Activated CD4-positive, CD25-positive, alpha-beta regulatory T cell treated with anti-CD3 and anti-CD28 coated beads, Interleukin-2, amount 50 U/mL, for 24 hours (primary cell): ENCODE measurements at regions not wholly inside any gene's neighbourhood (a gene's known extent, or its start where the extent isn't known, plus 50 kb on each side); places are given as distances from the start of the nearest gene placed in this dataset.
"Not testable (repeated sequence)": the region's sequence is repeated elsewhere in the genome, so short reads cannot be mapped to it uniquely, and the experiment has no call there.

Experiments
- ATAC-seq, 2 donors: fragments of 150-1000 bp; cut with Tn5 transposase; one replicate each; pipeline ENCODE4 v1.10.0; 2021; ENCODE audit warnings: mild to moderate bottlenecking in 1 of 2, moderate library complexity in 1 of 2

- not testable (repeated sequence) for ATAC-seq
Observed at GRCh38 chr5:20765074-20765473, 777.1 kb upstream of the CDH18 start.

- not testable (repeated sequence) for ATAC-seq
Observed at GRCh38 chr5:20759459-20759858, 771.5 kb upstream of the CDH18 start.

DNA sequence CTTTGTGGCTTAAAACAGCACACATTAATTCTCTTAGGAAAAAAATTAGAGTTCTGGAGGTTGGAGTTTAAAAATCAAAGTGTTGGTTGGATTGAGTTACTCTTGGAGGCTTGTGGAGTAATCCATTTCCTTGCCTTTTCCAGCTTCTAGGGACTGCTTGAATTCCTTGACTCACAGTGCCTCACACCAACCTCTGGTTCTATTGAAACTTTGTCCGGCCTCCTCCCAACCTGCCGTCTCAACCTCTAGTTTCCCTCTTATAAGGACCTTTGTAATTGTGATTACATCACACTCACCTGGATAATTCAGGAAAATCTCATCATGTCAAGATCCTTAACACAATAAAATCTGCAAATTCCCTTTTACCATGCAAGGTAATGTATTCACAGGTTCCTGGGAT is 764.2 kb upstream of the CDH18 start:
- not testable (repeated sequence) for ATAC-seq

DNA sequence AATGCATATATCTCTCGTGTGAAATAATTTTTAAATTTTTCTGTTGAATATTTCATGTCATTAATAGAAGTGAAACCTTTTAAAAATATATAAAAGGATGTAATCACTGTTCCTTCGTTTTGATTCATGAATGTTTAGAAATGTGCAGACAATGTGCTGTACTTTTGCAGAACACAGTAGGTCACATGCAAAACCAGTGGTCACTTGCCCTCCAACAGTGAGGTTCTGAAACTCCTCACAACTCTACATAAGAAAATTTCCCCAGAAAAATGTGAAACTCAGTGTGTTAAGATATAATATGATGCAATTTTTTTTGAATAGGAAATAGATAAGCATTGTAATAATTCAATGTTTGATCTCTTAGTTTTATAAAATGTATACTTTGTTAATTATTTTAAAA is 747.7 kb upstream of the CDH18 start:
- ATAC-seq = not testable (repeated sequence)

GRCh38 chr5:20732223-20732622 is 744.2 kb upstream of the CDH18 start:
- ATAC-seq = not testable (repeated sequence)

- not testable (repeated sequence) for ATAC-seq
Observed at GRCh38 chr5:20721286-20721685, 733.3 kb upstream of the CDH18 start.

DNA sequence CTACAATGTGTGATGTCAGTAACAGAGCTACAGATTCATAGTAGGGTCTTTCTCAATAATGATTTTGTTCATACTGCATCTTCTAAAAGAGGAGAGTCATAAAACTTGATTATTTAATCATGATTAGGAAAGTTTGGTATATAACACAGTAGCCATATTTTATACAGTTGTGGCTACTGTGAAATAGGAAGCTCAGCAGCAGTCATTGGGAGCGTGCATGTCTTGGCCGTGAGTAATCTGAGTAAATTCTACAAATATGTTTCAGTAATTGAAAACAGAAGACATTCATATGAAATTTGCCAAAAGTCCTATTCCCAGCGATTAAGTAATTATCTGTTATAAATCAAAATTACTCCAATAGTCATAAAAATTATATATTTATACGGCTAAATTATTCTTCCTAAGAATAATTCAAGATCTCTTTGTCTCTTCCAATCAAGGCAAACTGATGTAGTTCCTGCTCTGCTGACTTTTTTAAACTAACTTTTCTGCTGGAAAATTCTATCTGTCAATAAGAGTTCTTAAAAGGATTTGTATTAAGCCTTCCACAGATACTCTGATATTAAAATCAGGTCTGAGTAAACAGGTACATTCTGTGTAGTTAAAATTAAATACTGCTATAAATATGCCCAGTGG is 723.6 kb upstream of the CDH18 start:
- ATAC-seq = not testable (repeated sequence)

DNA sequence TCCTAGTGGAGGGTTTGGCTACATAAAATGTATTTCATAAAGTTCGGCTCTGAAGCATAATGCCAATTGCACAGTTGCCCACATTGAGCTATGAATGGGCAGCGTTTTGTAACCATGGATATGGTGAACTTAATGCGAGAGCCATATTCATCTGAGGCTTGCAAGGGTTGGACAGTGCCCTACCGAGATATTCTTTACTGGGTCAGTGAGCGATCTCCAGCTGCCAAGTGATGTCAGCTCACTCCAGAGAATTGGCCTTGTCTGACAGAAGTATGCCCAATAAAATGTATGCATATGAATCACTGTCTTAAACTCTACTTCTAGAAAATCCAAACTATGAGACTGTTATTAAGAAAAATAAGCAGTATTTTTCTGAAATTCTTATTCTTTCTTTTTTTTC is 719.6 kb upstream of the CDH18 start:
- not testable (repeated sequence) for ATAC-seq

DNA sequence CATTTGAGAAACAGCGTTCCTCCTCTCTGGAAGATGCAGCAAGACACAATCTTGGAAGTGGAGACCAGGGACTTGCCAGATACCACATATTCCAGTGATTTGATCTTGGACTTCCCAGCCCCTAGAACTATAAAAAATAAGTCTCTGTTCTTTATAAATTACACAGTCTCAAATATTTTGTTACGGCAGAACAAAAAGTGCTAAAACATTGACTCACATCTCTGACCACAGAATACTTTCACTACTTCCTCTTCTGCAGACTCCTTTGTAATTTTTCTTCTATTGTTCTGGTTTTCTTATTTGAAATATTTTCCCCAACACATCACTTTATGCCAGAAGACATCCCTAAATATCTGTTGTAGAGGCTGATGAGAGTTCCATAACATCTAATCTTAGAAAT is 706.1 kb upstream of the CDH18 start:
- no peak for ATAC-seq

DNA sequence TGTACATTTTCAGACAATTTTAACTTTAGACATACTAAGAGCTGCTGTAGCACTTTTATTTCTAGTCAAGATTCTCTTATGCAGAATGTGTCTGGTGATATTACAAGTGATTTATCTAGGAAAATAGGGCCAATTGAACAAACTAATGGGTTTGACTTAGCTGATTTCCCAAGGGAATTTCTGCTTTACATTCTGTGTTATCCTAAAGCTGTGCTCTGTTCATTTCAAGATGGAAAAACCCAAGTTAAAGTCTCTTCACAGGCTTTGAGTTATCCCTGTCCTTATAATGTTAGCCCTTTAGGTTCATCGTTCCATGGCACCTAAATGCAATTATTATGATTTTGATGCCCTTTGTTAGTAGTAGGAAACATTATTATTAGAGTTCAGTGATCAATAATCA is 704.9 kb upstream of the CDH18 start:
- no peak for ATAC-seq

DNA sequence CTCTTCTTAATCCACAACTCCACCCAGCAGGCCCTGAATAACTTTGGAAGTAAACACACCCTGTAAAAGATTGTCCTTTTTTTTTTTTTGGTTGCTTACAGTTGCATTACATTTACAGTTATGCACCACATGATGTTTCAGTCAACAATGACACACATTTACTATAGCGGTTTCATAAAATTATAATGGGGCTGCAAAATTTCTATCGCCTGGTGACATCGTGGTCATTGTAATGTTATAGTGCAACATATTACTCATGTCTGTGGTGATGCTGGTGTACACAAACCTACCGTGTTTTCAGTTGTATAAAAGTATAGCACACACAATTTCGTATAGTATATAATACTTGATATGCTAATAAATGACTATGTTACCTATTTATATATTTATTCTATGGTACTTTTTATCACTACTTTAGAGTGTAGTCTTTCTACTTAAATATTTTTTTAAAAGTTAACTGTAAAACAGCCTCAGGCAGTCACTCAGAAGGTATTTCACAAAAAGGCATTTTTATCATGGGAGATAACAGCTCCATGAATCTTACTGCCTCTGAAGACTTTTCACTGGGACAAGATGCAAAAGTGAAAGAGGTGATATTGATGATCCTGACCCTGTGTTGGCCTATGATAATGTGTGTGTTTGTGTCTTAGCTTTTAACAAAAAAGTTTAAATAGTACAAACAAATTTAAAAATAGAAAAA is 695.4 kb upstream of the CDH18 start:
- ATAC-seq = no peak

- ATAC-seq = no peak
Observed at GRCh38 chr5:20680718-20681302, 692.8 kb upstream of the CDH18 start.

- peak in 1 of 2 donors; percentile 35 for ATAC-seq
Observed at GRCh38 chr5:20678814-20679298, 690.9 kb upstream of the CDH18 start.

GRCh38 chr5:20678386-20678785 is 690.4 kb upstream of the CDH18 start:
- ATAC-seq = no peak

DNA sequence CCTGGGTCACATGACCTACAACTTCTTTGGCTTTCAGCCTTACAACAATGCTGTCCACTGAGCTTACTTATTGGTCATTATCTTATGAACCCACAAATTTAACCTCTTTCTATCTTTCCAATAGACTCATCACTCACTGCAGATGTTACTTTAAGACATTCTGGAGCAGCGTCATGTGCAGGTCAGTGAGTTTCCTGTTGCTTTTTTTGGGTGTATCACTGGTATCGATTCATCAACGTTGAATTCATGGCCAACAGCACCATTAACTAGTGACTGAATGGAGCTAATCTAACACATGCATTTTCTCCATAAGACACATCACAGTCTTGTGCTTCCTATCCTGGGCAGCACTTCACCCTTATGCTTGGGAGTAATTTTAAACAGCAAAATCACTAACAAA is 672.6 kb upstream of the CDH18 start:
- ATAC-seq = no peak

GRCh38 chr5:20656262-20656661 is 668.3 kb upstream of the CDH18 start:
- ATAC-seq = no peak

- no peak for ATAC-seq
Observed at GRCh38 chr5:20655211-20655610, 667.2 kb upstream of the CDH18 start.

DNA sequence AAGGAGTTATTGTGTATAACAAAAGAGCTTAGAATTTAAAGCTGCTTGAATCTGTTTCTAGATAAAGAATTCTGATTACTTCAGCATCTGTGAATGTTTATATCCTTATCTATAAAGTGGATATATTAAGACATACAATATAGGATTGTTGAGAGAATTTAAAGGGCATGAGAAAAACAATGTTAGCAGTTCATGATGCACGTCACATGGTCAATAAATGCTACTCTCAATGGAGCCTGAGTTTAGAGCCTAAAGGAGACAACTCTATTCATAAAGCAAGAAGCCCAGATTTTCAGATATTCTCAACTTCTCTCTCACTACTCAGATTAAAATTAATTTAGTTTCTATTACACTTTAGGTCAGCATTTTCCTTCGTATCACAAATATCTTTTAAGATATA is 666.7 kb upstream of the CDH18 start:
- ATAC-seq = no peak

GRCh38 chr5:20654033-20654432 is 666.0 kb upstream of the CDH18 start:
- no peak for ATAC-seq

GRCh38 chr5:20649966-20650365 is 662.0 kb upstream of the CDH18 start:
- ATAC-seq = no peak

DNA sequence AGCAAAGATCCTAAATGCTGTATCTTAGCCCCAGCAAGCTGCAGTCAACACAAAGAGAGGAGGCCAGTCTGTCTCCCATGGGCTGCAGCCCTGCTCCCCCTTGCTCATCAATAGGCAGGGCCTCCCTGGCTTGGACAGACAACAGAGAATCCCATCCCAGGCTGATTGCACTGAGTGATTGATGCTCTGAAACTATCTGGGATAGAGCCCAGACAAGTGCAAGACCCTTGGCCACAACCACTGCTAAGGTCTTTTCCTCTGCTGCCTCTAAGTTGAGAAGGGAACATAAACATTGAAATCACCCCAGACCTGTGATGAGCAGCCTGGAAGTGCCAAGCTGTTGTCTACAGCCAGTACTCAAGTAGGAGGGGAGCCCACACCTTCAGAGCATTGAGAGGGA is 661.0 kb upstream of the CDH18 start:
- ATAC-seq = no peak

- no peak for ATAC-seq
Observed at GRCh38 chr5:20636686-20637085, 648.7 kb upstream of the CDH18 start.

DNA sequence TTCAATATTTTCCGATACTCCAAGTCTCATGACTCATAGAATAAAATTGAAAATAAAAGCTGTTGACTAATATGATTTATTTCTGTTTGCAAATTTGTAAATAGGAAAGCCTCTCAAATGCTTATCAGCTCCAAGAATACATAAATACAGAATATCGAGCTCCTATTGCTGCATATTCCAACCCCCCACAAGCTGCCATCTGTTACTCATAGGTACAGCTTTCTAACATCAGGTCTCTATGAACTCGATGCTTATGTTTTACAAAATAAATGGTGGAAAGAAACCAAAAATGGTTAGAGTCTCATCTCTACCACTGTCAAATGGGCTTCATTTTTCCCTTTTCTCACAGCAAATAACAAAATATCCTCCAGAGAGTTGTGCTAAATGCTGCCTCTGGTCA is 631.6 kb upstream of the CDH18 start:
- no peak for ATAC-seq

- ATAC-seq = no peak
Observed at GRCh38 chr5:20618340-20618739, 630.3 kb upstream of the CDH18 start.
